Right lobe of liver (tissue), 4 donors: ENCODE measurements at regions not wholly inside any gene's neighbourhood (a gene's known extent, or its start where the extent isn't known, plus 50 kb on each side); places are given as distances from the start of the nearest gene placed in this dataset.

Experiments used
- CTCF ChIP-seq, 4 donors: fragments of 200-600 bp in 3 of 4; fragments of 450-650 bp in 1 of 4; IDR thresholded peaks; one replicate each; pipeline versions ENCODE4 v1.5.1 to v1.8.0; 2016 to 2022; ENCODE audit warnings: antibody characterized with exemption in 4 of 4, mild to moderate bottlenecking in 2 of 4
- POLR2A ChIP-seq: fragments of 450-650 bp; IDR thresholded peaks from one replicate; pipeline ENCODE4 v1.6.1; 2017; ENCODE audit warnings: antibody characterized with exemption, mild to moderate bottlenecking
- donor health status: DM: no; HTN: no; CAD: no.
- donor health status: DM: no; HTN: no; CAD: no.
- donor health status: DM: no; HTN: yes; CAD: no.

DNA sequence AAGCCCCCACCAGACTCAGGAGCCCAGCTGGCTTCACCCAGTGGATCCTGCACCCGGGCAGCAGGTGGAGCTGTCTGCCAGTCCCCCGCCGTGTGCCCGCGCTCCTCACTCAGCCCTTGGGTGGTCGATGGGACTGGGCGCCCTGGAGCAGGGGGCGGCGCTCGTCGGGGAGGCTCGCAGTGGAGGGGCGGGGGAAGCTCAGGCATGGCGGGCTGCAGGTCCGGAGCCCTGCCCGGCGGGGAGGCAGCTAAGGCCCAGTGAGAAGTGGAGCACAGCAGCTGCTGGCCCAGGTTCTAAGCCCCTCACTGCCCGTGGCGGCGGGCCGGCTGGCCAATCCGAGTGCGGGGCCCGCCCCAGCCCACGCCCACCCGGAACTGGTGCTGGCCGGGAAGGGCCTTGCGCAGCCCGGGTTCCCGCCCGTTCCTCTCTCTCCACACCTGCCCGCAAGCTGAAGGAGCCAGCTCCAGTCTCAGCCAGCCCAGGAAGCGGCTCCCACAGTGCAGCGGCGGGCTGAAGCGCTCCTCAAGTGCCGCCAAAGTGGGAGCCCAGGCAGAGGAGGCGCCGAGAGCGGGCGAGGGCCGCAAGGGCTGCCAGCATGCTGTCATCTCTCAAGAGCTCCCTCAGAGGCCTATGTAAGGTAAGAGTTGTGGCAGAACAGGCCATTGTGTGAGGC lies 1307.8 kb upstream of the TMEFF2 start:
- TF ChIP-seq POLR2A (no peak), CTCF (IDR thresholded peaks at IDR 0.05) (no peak)
